Brain microvascular endothelial cell (primary cell): ENCODE measurements at regions not wholly inside any gene's neighbourhood (a gene's known extent, or its start where the extent isn't known, plus 50 kb on each side); places are given as distances from the start of the nearest gene placed in this dataset.

ENCODE experiments used
- DNase-seq: peaks from one replicate; pipeline ENCODE4 v3.0.0-alpha.2; 2020
- H3K27ac ChIP-seq: fragments of 250-450 bp; sonication (Bioruptor Pico); 2 replicates; pipeline ENCODE4 v1.5.1; 2020; ENCODE audit warnings: mild to moderate bottlenecking, moderate library complexity
- H3K27me3 ChIP-seq: fragments of 250-450 bp; sonication (Bioruptor Pico); replicated peaks from 2 replicates; pipeline ENCODE4 v1.5.1; 2020; ENCODE audit warnings: mild to moderate bottlenecking
- H3K36me3 ChIP-seq: fragments of 250-450 bp; sonication (Bioruptor Pico); replicated peaks from 2 replicates; pipeline ENCODE4 v1.5.1; 2020; ENCODE audit warnings: mild to moderate bottlenecking
- H3K4me3 ChIP-seq: 2 replicates; pipeline ENCODE4 v1.5.1; 2011; ENCODE audit warnings: low read depth, mild to moderate bottlenecking, control low read depth, low read length, moderate library complexity
- CTCF ChIP-seq: IDR thresholded peaks from 2 replicates; pipeline ENCODE4 v1.5.1; 2011; ENCODE audit warnings: low read depth, mild to moderate bottlenecking, moderate library complexity, low read length, control low read depth, inconsistent platforms; ENCODE audit errors: missing control alignments
- in situ Hi-C: cut with HindIII; loops from 2 replicates; pipeline ENCODE4 v1.10.0; 2017; ENCODE audit warnings: low sequenced_read_pairs, low pct_ligation_motif_present

GRCh38 chr15:29345549-29346525, 76.2 kb upstream of the NSMCE3 start:
- Histone ChIP-seq H3K27ac (no peak overlapping the region), H3K4me3 (no peak overlapping the region), H3K36me3 (no peaks in the 10 kb centered on the region), H3K27me3 (no peaks in the 10 kb centered on the region)
- no peak for DNase-seq
- in situ Hi-C loops, result no loop called here
- no peak for TF ChIP-seq CTCF

GRCh38 chr15:29344474-29344873, 74.9 kb upstream of the NSMCE3 start:
- Histone ChIP-seq H3K4me3 (no peak overlapping the region), H3K27me3 (no peaks in the 10 kb centered on the region), H3K27ac (no peak overlapping the region), H3K36me3 (no peaks in the 10 kb centered on the region)
- in situ Hi-C loops, result no loop called here
- no peak for TF ChIP-seq CTCF
- DNase-seq, result no peak

GRCh38 chr15:29343229-29343628, 73.6 kb upstream of the NSMCE3 start:
- TF ChIP-seq CTCF, result no peak
- no peaks in the 10 kb centered on the region for H3K27me3 ChIP-seq
- in situ Hi-C loops, result no loop called here
- DNase-seq, result no peak
- no peak overlapping the region for H3K27ac ChIP-seq
- H3K4me3 ChIP-seq, result no peak overlapping the region
- H3K36me3 ChIP-seq, result no peaks in the 10 kb centered on the region

DNA sequence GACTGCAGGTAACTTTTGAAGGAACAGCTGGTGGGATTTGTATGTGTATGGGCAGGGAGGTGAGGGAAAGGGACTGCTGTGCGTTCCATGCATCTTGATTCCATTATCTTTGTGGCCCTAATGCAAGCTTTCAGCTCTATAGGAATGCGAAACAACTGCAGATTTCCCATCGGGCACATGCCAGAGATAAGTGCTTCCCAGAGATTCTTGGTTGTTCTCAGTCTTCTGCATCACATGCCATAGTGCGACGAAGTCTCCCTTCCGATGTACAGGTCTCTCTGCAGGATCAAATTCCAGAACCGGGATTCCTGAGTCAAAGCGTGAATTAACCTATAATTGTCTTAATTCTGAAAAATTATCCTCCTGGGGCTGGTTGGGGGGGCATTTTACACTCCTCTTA, 72.6 kb upstream of the NSMCE3 start:
- Histone ChIP-seq H3K27ac (no peak overlapping the region), H3K36me3 (no peaks in the 10 kb centered on the region), H3K4me3 (no peak overlapping the region), H3K27me3 (no peaks in the 10 kb centered on the region)
- TF ChIP-seq CTCF, result no peak
- in situ Hi-C loops, result no loop called here
- DNase-seq, result no peak

GRCh38 chr15:29337156-29337959, 67.7 kb upstream of the NSMCE3 start:
- no peak overlapping the region for H3K27ac ChIP-seq
- in situ Hi-C loops, result no loop called here
- no peaks in the 10 kb centered on the region for H3K36me3 ChIP-seq
- TF ChIP-seq CTCF, result no peak
- DNase-seq, result no peak
- H3K4me3 ChIP-seq, result no peak overlapping the region
- no peaks in the 10 kb centered on the region for H3K27me3 ChIP-seq
